ENCODE measurements at regions not wholly inside any gene's neighbourhood (a gene's known extent, or its start where the extent isn't known, plus 50 kb on each side); places are given as distances from the start of the nearest gene placed in this dataset.

DNA sequence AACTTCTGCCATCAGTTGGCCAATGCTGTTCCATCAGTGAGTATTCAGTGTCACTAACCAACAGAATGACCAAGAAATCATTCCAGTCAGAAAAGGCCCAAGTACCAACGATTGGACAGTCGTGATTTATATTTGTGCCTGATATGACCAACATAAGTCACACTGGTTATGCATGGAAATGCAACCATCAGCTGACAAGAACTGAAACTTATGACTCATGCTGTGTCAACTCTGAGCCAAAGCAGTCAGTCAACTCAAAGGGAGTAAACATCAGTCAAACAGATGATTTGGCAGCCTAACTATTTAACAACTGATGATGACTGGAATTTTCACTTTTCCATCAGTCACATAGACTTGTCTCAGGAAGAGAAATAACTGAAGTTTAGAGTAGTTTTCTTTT is 142.4 kb downstream of the ANXA2 start (continued):
- no peak for TF ChIP-seq PHF20 (IDR thresholded peaks at IDR 0.05; ENCODE audit: partially characterized antibody)
- TF ChIP-seq ARID3A (IDR thresholded peaks at IDR 0.05; ENCODE audit: borderline replicate concordance, low read depth, low read length), result no peak
- no peak for TF ChIP-seq EP400 (IDR thresholded peaks at IDR 0.05)
- peak; percentile 20; the same call in 1 of the 2 replicates for TF ChIP-seq ATF7 (IDR thresholded peaks at IDR 0.05)
- TF ChIP-seq, protein P1, sequence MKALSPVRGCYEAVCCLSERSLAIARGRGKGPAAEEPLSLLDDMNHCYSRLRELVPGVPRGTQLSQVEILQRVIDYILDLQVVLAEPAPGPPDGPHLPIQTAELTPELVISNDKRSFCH (CRISPR knock-in tag; IDR thresholded peaks at IDR 0.05), result no peak
- TF ChIP-seq, protein P1 (tag; IDR thresholded peaks at IDR 0.05), result no peak
- TF ChIP-seq NFIC (IDR thresholded peaks at IDR 0.05), result no peak
- TF ChIP-seq STAT6 (CRISPR knock-in tag; IDR thresholded peaks at IDR 0.05), result no peak
- no peak for TF ChIP-seq KLF13 (tag; IDR thresholded peaks at IDR 0.05; ENCODE audit: borderline replicate concordance, low read depth)
- 0 out of 2 replicates have a peak, but pooled peaks have one; percentile 70 for TF ChIP-seq JUN (IDR thresholded peaks at IDR 0.05; ENCODE audit: borderline replicate concordance, low read depth, low read length)
- TF ChIP-seq JUN (CRISPR knock-in tag; IDR thresholded peaks at IDR 0.05; ENCODE audit: borderline replicate concordance), result no peak
- TF ChIP-seq BCL6 (CRISPR knock-in tag; IDR thresholded peaks at IDR 0.05), result no peak
- TF ChIP-seq BACH1 (tag; IDR thresholded peaks at IDR 0.05), result no peak
- no peak for TF ChIP-seq RUNX1 (IDR thresholded peaks at IDR 0.05; ENCODE audit: low read depth)
- no peak for TF ChIP-seq KDM2B (CRISPR knock-in tag; IDR thresholded peaks at IDR 0.05)
- peak in 1 of 2 experiments; percentile 51; a peak in 2 of 4 replicates for TF ChIP-seq FOXA3 (CRISPR knock-in tag; conservative IDR thresholded peaks at IDR 0.05 in 1 of 2, IDR thresholded peaks at IDR 0.05 in 1 of 2)
- no peak for TF ChIP-seq ZNF696 (CRISPR knock-in tag; conservative IDR thresholded peaks at IDR 0.05)
- TF ChIP-seq, protein P2, sequence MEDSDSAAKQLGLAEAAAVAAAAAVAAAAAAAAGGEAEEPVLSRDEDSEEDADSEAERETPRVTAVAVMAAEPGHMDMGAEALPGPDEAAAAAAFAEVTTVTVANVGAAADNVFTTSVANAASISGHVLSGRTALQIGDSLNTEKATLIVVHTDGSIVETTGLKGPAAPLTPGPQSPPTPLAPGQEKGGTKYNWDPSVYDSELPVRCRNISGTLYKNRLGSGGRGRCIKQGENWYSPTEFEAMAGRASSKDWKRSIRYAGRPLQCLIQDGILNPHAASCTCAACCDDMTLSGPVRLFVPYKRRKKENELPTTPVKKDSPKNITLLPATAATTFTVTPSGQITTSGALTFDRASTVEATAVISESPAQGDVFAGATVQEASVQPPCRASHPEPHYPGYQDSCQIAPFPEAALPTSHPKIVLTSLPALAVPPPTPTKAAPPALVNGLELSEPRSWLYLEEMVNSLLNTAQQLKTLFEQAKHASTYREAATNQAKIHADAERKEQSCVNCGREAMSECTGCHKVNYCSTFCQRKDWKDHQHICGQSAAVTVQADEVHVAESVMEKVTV (CRISPR knock-in tag; IDR thresholded peaks at IDR 0.05), result no peak
- TF ChIP-seq KDM1A (IDR thresholded peaks at IDR 0.05), result peak; percentile 63 to 65; a peak in 3 of 4 replicates
- no peak for TF ChIP-seq NR2C2 (CRISPR knock-in tag; IDR thresholded peaks at IDR 0.05)
- TF ChIP-seq NR2C2 (tag; IDR thresholded peaks at IDR 0.05), result no peak
- no peak for TF ChIP-seq ZNF121 (CRISPR knock-in tag; conservative IDR thresholded peaks at IDR 0.05)
- TF ChIP-seq NR2C1 (IDR thresholded peaks at IDR 0.05), result no peak
- TF ChIP-seq NR2C1 (tag; IDR thresholded peaks at IDR 0.05), result no peak
- no peak for TF ChIP-seq DPF2 (IDR thresholded peaks at IDR 0.05)

Measured in K562 (cell line).